Neural crest cell (in vitro differentiated cells): ENCODE measurements at regions not wholly inside any gene's neighbourhood (a gene's known extent, or its start where the extent isn't known, plus 50 kb on each side); places are given as distances from the start of the nearest gene placed in this dataset.

Experiments used
- DNase-seq: peaks from one replicate; pipeline ENCODE4 v3.0.0; 2021; ENCODE audit warnings: low read depth, mixed read lengths, low spot score
- H3K27ac Mint-ChIP-seq: one replicate; pipeline ENCODE4 v1.8.0; 2021; ENCODE audit warnings: mild to moderate bottlenecking, mixed read lengths; ENCODE audit not compliant: unreplicated experiment
- H3K27me3 Mint-ChIP-seq: 2 replicates; pipeline ENCODE4 v1.8.0; 2021; ENCODE audit warnings: low read depth, mild to moderate bottlenecking, mixed read lengths
- H3K36me3 Mint-ChIP-seq: 2 replicates; pipeline ENCODE4 v1.8.0; 2021; ENCODE audit warnings: low read depth, mild to moderate bottlenecking, mixed read lengths
- H3K4me1 Mint-ChIP-seq: 2 replicates; pipeline ENCODE4 v1.8.0; 2021; ENCODE audit warnings: mixed read lengths
- H3K4me3 Mint-ChIP-seq: one replicate; pipeline ENCODE4 v1.8.0; 2021; ENCODE audit warnings: mild to moderate bottlenecking, mixed read lengths
- H3K9me3 Mint-ChIP-seq: 2 replicates; pipeline ENCODE4 v1.8.0; 2021; ENCODE audit warnings: mixed read lengths
- TF ChIP-seq, protein P1 (sequence below): fragments of 200-600 bp; sonication (generic); conservative IDR thresholded peaks from 2 replicates; pipeline ENCODE4 v1.5.0; 2021; ENCODE audit warnings: antibody characterized with exemption, mild to moderate bottlenecking

DNA sequence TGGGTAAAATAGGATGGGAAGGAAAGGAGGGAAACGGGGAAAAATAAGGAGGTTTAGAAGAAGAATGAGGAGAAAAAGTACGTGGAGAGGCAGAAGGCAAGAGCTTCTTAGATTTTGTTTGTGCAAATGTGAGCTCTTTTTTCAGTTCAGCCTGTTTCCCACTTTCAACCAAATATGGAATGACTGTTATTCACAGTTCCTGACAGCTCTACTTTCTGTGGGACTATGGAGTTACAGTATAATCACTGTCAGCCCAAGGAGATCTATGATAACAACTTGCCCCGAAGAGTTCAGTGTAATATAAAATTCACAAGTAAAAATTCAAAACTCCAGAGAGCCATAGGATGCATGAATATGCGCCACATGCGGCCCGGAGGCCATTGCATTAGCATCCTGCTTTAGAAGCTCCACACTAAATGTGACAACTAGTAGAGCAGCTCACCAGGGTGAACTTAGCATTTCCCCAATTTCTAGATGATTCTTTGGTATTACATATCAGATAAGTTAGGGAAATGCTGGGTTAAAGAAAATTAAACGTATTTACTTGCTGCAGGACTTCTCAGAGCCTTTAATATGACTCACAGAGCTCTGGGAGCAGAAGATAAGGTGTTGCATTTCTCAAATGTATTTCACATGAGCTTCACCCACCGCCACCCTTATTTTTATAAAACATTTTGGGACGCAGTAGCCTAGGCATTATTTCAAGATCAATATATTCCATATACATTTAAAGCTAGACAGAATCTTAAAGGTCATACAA is 234.6 kb downstream of the EBLN2 start:
- Mint-ChIP-seq H3K4me1 (no peaks in the 10 kb centered on the region), H3K9me3 (no peaks in the 10 kb centered on the region), H3K27ac (no peak overlapping the region), H3K4me3 (no peak overlapping the region), H3K27me3 (peaks cover 17% of the 10 kb centered on the region), H3K36me3 (no peaks in the 10 kb centered on the region)
- TF ChIP-seq, protein P1, sequence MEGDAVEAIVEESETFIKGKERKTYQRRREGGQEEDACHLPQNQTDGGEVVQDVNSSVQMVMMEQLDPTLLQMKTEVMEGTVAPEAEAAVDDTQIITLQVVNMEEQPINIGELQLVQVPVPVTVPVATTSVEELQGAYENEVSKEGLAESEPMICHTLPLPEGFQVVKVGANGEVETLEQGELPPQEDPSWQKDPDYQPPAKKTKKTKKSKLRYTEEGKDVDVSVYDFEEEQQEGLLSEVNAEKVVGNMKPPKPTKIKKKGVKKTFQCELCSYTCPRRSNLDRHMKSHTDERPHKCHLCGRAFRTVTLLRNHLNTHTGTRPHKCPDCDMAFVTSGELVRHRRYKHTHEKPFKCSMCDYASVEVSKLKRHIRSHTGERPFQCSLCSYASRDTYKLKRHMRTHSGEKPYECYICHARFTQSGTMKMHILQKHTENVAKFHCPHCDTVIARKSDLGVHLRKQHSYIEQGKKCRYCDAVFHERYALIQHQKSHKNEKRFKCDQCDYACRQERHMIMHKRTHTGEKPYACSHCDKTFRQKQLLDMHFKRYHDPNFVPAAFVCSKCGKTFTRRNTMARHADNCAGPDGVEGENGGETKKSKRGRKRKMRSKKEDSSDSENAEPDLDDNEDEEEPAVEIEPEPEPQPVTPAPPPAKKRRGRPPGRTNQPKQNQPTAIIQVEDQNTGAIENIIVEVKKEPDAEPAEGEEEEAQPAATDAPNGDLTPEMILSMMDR, result no peak
- no peak for DNase-seq

DNA sequence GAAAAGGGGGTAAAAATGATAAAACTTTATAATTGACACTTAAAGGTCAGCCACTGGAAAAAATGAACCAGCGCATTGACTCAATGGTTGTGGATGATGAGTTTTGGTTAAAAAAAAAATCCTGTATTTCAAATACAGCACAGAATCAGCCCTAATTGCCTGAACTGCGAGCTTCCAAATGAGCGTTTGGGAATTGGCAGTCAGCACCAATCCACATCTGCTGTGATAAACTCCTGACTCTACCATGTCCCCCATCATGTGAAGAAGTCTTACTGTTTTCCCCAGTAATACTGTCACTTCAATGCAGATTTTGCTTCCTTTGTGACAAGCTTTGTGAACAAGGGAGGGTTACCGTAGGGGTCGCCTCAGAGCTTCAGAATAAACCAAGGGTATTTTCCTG is 235.4 kb downstream of the EBLN2 start:
- no peak overlapping the region for H3K27ac Mint-ChIP-seq
- TF ChIP-seq, protein P1, result no peak
- peaks cover 25% of the 10 kb centered on the region for H3K27me3 Mint-ChIP-seq
- no peak for DNase-seq
- no peaks in the 10 kb centered on the region for H3K4me1 Mint-ChIP-seq
- no peak overlapping the region for H3K4me3 Mint-ChIP-seq
- H3K36me3 Mint-ChIP-seq, result no peaks in the 10 kb centered on the region
- no peaks in the 10 kb centered on the region for H3K9me3 Mint-ChIP-seq

GRCh38 chr3:73298243-73299183 is 237.1 kb downstream of the EBLN2 start:
- Mint-ChIP-seq H3K4me1 (no peaks in the 10 kb centered on the region), H3K4me3 (no peak overlapping the region), H3K36me3 (no peaks in the 10 kb centered on the region), H3K27me3 (peaks cover 31% of the 10 kb centered on the region), H3K9me3 (no peaks in the 10 kb centered on the region), H3K27ac (no peak overlapping the region)
- DNase-seq, result no peak
- TF ChIP-seq, protein P1, result no peak

DNA sequence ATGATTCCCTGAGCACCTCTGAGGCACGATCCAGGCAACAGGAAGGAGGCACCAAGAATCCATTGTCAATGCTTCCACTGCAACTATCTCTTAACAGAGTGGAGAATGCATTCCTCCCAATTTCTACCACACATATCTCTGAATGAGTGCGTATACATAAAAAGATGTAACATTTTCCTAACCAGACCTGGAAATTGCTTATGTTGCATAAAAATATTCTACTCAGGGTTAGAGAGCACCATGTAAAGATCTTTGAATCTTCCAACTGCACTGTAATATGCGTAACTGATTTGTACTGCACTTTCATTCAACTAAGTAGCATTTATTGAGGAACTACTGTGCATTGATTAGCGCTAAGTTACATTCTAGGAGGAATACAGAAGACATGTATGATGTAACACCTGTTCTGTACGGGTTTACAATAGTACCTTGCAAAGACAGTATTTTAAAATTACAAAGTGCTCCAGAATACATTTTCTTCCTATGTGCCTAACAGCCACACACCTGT is 237.8 kb downstream of the EBLN2 start:
- TF ChIP-seq, protein P1, result no peak
- Mint-ChIP-seq H3K27me3 (peaks cover 31% of the 10 kb centered on the region), H3K9me3 (no peaks in the 10 kb centered on the region), H3K4me3 (no peak overlapping the region), H3K36me3 (no peaks in the 10 kb centered on the region), H3K4me1 (no peaks in the 10 kb centered on the region), H3K27ac (no peak overlapping the region)
- no peak for DNase-seq

GRCh38 chr3:73314151-73314951 is 252.9 kb downstream of the EBLN2 start:
- H3K27me3 Mint-ChIP-seq, result peaks cover 3% of the 10 kb centered on the region
- H3K27ac Mint-ChIP-seq, result no peak overlapping the region
- H3K4me1 Mint-ChIP-seq, result peaks cover 4% of the 10 kb centered on the region
- no peak for DNase-seq
- H3K9me3 Mint-ChIP-seq, result peaks cover 3% of the 10 kb centered on the region
- H3K36me3 Mint-ChIP-seq, result no peaks in the 10 kb centered on the region
- TF ChIP-seq, protein P1, result no peak
- no peak overlapping the region for H3K4me3 Mint-ChIP-seq
